ENCODE measurements at regions not wholly inside any gene's neighbourhood (a gene's known extent, or its start where the extent isn't known, plus 50 kb on each side); places are given as distances from the start of the nearest gene placed in this dataset.

DNA sequence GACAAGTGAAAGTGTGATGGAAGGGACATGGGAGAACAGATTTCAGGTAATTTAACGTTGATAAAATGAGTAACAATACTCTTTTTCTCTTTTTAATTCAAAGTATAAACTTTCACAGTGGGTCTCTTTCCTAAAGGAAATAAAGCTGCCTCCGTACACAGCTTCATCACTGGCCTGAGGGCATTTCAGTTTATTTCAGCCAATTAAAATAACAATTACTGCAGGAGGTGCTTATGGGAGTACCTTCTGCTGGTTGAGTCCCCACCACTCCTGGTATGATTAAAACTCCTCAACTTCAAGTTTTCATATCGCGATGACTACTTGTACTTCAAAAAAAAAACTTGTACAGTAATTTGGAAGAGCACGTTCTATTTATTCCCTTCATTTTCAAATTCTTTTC lies 1845.9 kb downstream of the MAT2B start:
- H3K4me1 ChIP-seq = no peaks in the 10 kb centered on the region
- H3K4me2 ChIP-seq = no peak overlapping the region
- H3K27ac ChIP-seq = no peak overlapping the region
- no peaks in the 10 kb centered on the region for H3K9me3 ChIP-seq
- H3K36me3 ChIP-seq = no peaks in the 10 kb centered on the region
- H3K9ac ChIP-seq = no peak overlapping the region
- no peaks in the 10 kb centered on the region for H4K20me1 ChIP-seq
- no peak for TF ChIP-seq Cebpa-rat (IDR thresholded peaks at IDR 0.05)
- no peaks in the 10 kb centered on the region for H3K27me3 ChIP-seq
- no peak overlapping the region for H3K4me3 ChIP-seq

DNA sequence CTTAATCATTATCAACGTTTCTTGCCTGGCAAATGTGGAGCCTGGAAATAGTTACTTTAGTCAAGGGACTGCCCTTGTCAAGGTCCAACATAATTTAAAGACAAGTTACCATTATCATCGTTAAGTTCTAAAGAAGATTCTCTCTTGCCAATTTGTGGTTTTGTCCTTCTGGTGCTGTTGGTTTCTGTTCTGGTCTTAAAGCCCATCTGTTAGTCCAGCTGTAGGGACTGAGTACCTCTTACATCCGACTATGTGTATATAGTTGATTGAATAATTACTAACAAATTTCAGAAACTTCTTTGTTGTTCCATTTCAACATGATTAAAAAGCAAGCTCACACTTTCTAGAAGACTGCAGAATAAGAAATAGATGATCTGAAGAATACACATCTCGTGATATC lies 1854.9 kb downstream of the MAT2B start:
- Histone ChIP-seq H3K9me3 (no peaks in the 10 kb centered on the region), H3K36me3 (no peaks in the 10 kb centered on the region), H3K27ac (no peak overlapping the region), H3K27me3 (no peaks in the 10 kb centered on the region), H3K4me1 (peaks cover 22% of the 10 kb centered on the region), H3K4me2 (peak overlapping the region; percentile 65), H4K20me1 (no peaks in the 10 kb centered on the region), H3K4me3 (no peak overlapping the region), H3K9ac (no peak overlapping the region)
- TF ChIP-seq Cebpa-rat (IDR thresholded peaks at IDR 0.05) = no peak

DNA sequence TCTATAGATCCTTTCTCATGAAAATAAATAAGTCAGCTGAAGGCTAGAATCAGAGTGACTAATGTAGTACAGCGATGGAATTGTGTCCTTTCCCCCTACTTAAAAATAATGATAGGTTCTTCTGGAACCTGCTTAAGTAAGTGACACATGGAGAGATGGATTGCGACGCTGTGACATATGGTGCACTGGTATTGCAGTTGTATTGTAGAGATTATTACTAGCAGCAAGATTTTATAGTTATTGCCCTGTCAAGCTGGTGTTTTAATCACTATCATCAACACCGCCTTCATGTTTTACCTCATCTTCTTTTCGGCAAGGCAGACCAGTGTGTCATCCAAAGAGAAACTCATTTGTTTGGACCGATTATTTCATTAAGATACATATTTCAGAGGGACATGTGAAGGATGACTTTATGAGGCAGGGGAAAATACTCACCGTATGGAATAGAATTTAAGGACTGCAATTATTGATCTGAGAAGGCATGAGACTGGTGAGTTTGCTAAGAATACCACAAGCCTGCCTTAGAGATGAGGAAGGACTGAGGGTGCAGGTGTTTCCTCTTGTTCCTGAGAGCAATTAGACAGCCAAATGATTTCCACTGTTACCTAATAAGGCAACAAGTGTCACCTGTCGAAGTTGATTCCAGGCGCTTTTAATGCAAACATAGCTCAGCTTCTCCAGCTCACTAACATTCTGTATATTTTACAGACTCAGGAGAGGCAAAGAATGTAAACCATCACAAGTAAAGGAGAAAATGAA lies 1855.5 kb downstream of the MAT2B start:
- Histone ChIP-seq H3K4me3 (no peak overlapping the region), H3K27ac (no peak overlapping the region), H4K20me1 (no peaks in the 10 kb centered on the region), H3K27me3 (no peaks in the 10 kb centered on the region), H3K4me2 (peak overlapping the region; percentile 65), H3K9me3 (no peaks in the 10 kb centered on the region), H3K36me3 (no peaks in the 10 kb centered on the region), H3K9ac (no peak overlapping the region), H3K4me1 (peaks cover 22% of the 10 kb centered on the region)
- no peak for TF ChIP-seq Cebpa-rat (IDR thresholded peaks at IDR 0.05)

DNA sequence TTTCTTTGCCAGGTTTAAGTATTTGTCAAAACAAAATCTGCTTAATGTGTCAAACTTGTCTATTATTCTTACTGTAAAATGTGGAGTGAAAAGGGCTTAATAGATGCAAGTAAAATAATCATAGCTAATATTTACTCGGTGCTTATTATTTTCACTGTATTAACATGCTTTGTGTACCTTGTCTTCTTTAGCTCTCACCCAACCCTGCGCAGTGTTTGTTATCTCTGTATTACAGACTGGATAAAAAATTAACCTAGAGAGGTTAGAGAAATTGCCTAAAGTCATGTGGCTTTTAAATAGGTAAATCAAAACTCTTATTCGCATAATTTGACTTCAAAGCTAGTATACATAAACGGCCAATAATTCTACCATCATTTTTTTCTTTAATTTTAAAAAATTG lies 1864.8 kb downstream of the MAT2B start:
- Histone ChIP-seq H3K9ac (no peak overlapping the region), H3K4me1 (no peaks in the 10 kb centered on the region), H3K4me2 (no peak overlapping the region), H3K36me3 (no peaks in the 10 kb centered on the region), H3K27me3 (no peaks in the 10 kb centered on the region), H3K27ac (no peak overlapping the region), H3K4me3 (no peak overlapping the region), H3K9me3 (no peaks in the 10 kb centered on the region), H4K20me1 (no peaks in the 10 kb centered on the region)
- TF ChIP-seq Cebpa-rat (IDR thresholded peaks at IDR 0.05) = no peak

DNA sequence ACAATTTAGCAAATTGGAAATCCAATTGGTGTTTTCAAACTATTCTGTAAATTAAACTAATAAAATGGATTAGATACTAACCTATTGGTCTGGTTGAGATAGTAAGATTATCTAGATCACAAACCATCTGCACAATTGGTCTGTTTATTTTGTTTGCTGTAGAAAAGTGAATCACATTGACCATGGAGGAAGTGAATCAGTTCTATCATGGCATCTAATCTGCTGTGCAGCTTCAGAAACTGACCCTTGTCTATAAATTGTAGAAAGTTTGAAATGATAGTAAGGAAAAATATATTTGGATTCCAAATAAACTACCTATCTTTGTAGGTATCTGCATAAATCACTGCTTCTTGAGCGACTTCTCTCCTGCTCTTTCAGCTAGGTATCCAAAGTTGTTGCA lies 1865.4 kb downstream of the MAT2B start:
- H3K4me2 ChIP-seq = no peak overlapping the region
- no peaks in the 10 kb centered on the region for H3K4me1 ChIP-seq
- H3K4me3 ChIP-seq = no peak overlapping the region
- no peaks in the 10 kb centered on the region for H3K27me3 ChIP-seq
- no peaks in the 10 kb centered on the region for H3K9me3 ChIP-seq
- H3K36me3 ChIP-seq = no peaks in the 10 kb centered on the region
- TF ChIP-seq Cebpa-rat (IDR thresholded peaks at IDR 0.05) = no peak
- H4K20me1 ChIP-seq = no peaks in the 10 kb centered on the region
- H3K9ac ChIP-seq = no peak overlapping the region
- H3K27ac ChIP-seq = no peak overlapping the region

DNA sequence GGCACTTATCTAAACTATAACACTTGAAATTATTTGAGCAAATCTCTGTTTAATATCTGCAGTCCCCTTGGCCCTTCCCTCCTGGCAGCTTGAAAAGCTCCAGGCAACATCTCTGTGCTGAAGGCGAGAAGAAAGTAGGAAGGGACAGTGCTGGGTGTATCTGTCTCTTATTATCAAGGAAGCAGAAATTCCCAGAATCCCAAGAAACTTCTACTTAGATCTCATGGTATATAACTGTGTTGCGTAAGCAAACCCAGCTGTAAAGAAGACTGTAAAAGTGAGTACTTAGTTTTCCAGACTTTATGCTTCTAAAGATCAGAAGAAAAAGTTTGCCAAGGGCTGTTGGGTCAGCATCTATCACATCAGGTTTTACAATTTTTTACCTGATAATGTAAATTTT lies 1869.8 kb downstream of the MAT2B start:
- H4K20me1 ChIP-seq = no peaks in the 10 kb centered on the region
- H3K4me2 ChIP-seq = no peak overlapping the region
- no peak for TF ChIP-seq Cebpa-rat (IDR thresholded peaks at IDR 0.05)
- H3K36me3 ChIP-seq = no peaks in the 10 kb centered on the region
- H3K4me3 ChIP-seq = no peak overlapping the region
- H3K9me3 ChIP-seq = no peaks in the 10 kb centered on the region
- no peak overlapping the region for H3K27ac ChIP-seq
- H3K27me3 ChIP-seq = no peaks in the 10 kb centered on the region
- H3K9ac ChIP-seq = no peak overlapping the region
- H3K4me1 ChIP-seq = no peaks in the 10 kb centered on the region

DNA sequence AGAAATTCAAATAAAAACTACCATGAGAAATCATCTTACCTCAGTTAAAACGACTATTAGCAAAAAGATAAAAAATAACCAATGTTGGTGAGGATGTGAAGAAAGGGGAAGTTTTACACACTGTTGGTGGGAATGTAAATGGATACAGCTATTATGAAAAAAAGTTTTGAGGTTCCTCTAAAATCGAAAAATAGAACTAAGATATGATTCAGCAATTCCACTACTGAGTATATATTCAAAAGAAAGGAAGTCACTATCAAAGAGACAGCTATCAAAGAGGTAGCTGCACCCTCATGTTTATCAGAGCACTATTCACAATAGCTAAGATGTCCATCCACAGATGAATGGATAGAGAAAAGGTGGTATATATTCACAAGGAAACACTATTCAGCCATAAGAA lies 1888.4 kb downstream of the MAT2B start:
- Histone ChIP-seq H3K36me3 (no peaks in the 10 kb centered on the region), H3K27me3 (no peaks in the 10 kb centered on the region), H3K4me2 (no peak overlapping the region), H3K9ac (no peak overlapping the region), H4K20me1 (no peaks in the 10 kb centered on the region), H3K4me3 (no peak overlapping the region), H3K9me3 (no peaks in the 10 kb centered on the region; the same call in 1 of the 2 replicates), H3K4me1 (peaks cover 5% of the 10 kb centered on the region; the same call in 1 of the 2 replicates), H3K27ac (no peak overlapping the region)
- no peak for TF ChIP-seq Cebpa-rat (IDR thresholded peaks at IDR 0.05)

DNA sequence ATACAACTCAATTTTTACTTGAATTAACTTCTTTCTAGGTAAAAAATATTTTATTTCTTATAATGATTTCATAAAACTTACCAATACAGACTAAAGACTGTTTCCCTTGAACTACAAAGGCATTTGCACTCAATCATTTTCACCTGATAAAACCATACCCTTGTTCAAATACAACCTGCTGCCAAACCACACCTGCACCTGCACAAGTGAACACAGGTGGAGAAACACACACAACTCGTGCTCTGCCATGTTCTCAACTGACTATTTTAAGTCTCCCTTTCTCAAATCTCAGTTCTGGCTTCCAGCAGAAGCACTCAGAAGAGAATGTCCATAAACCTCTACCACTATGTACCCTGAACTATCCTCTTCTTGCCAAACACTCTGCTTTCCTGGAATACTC lies 1892.1 kb downstream of the MAT2B start:
- no peak overlapping the region for H3K4me2 ChIP-seq
- no peaks in the 10 kb centered on the region for H3K9me3 ChIP-seq
- TF ChIP-seq Cebpa-rat (IDR thresholded peaks at IDR 0.05) = no peak
- H4K20me1 ChIP-seq = no peaks in the 10 kb centered on the region
- H3K4me3 ChIP-seq = no peak overlapping the region
- H3K4me1 ChIP-seq = no peaks in the 10 kb centered on the region
- H3K36me3 ChIP-seq = no peaks in the 10 kb centered on the region
- no peak overlapping the region for H3K9ac ChIP-seq
- no peaks in the 10 kb centered on the region for H3K27me3 ChIP-seq
- H3K27ac ChIP-seq = no peak overlapping the region

DNA sequence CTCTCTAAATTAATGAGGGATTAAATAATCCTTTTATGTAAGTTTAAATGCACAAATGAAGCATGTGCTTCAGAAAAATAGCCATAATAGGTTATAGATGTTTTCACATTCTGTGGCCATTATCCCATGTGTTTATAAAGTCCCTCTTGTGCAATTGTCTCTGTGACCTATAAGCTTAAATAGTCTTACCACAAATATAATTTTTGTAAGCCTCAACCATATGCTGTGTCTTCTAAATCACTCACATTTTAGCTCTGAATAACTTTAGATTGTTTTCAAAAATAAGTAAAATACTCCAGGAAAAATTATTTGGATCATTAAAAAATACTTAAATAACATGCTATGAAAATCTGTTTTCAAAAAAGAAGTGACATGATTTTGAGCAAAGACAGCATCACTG lies 1894.7 kb downstream of the MAT2B start:
- TF ChIP-seq Cebpa-rat (IDR thresholded peaks at IDR 0.05) = no peak

DNA sequence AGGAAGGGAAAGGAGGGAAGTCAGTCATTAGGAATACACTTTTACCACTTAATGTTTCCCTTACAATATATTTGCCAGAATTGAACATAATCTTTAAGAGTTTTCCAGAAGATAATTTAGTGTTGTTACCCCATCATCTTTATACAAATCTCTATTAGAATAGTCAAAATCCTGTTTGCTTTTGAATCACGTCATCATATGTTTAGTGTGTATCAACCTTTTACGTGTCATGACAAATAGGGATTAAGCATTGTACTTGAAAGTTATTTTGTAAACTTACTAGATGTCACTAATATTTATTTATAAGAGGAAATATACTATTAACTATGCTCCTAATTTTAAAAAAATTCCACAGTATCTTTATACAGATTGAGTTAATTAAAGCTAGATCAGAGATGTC lies 1899.5 kb downstream of the MAT2B start:
- H3K4me2 ChIP-seq = no peak overlapping the region
- H3K4me1 ChIP-seq = no peaks in the 10 kb centered on the region
- no peaks in the 10 kb centered on the region for H4K20me1 ChIP-seq
- no peak overlapping the region for H3K4me3 ChIP-seq
- H3K9me3 ChIP-seq = peaks cover 16% of the 10 kb centered on the region
- H3K27ac ChIP-seq = no peak overlapping the region
- TF ChIP-seq Cebpa-rat (IDR thresholded peaks at IDR 0.05) = no peak
- no peaks in the 10 kb centered on the region for H3K27me3 ChIP-seq
- no peaks in the 10 kb centered on the region for H3K36me3 ChIP-seq
- no peak overlapping the region for H3K9ac ChIP-seq

More for the DNA sequence above, 1894.7 kb downstream of the MAT2B start:
- no peaks in the 10 kb centered on the region for H3K36me3 ChIP-seq
- H3K4me3 ChIP-seq = no peak overlapping the region
- H3K4me2 ChIP-seq = no peak overlapping the region
- no peak overlapping the region for H3K9ac ChIP-seq
- H3K27me3 ChIP-seq = no peaks in the 10 kb centered on the region
- H3K27ac ChIP-seq = no peak overlapping the region
- H4K20me1 ChIP-seq = no peaks in the 10 kb centered on the region
- H3K4me1 ChIP-seq = no peaks in the 10 kb centered on the region
- H3K9me3 ChIP-seq = no peaks in the 10 kb centered on the region

DNA sequence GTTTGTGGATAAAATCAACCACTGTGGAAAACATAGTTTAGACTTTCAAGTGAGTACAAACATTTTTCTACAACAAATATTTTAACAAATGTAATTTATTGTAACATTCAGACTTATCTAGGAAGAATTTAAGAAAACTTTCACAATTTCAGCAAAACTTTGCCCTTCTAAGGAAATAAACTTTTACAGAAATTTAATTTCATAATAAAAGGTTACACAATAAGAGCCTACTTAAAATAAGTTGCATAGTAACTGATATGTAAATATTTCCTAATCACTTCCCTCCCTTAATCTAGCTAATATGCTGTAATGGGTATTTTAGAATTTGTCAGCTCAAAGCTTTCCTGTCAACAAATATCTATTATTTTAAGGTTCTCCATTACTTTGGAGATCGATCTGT lies 1899.9 kb downstream of the MAT2B start:
- no peaks in the 10 kb centered on the region for H3K36me3 ChIP-seq
- H3K4me3 ChIP-seq = no peak overlapping the region
- H3K27ac ChIP-seq = no peak overlapping the region
- no peak for TF ChIP-seq Cebpa-rat (IDR thresholded peaks at IDR 0.05)
- H3K4me1 ChIP-seq = no peaks in the 10 kb centered on the region
- H3K4me2 ChIP-seq = no peak overlapping the region
- H3K27me3 ChIP-seq = no peaks in the 10 kb centered on the region
- peaks cover 16% of the 10 kb centered on the region for H3K9me3 ChIP-seq
- no peaks in the 10 kb centered on the region for H4K20me1 ChIP-seq
- H3K9ac ChIP-seq = no peak overlapping the region
